GM23248 (cell line): ENCODE measurements at regions not wholly inside any gene's neighbourhood (a gene's known extent, or its start where the extent isn't known, plus 50 kb on each side); places are given as distances from the start of the nearest gene placed in this dataset. TPM values are rescaled to one million over a fixed set of nuclear protein-coding genes. Genes with fewer than 3 reads are reported as not detected.

ENCODE experiments used
- DNase-seq: peaks from one replicate; pipeline ENCODE4 v3.0.0-alpha.2; 2015
- H2AFZ ChIP-seq: fragments of 200-600 bp; sonication (generic); 2 replicates; pipeline ENCODE4 v1.6.1; 2016; ENCODE audit warnings: antibody characterized with exemption
- H3F3A ChIP-seq: fragments of 200-600 bp; sonication (generic); 2 replicates; pipeline ENCODE4 v1.6.1; 2016; ENCODE audit warnings: mild to moderate bottlenecking, antibody characterized with exemption, mixed run types; ENCODE audit not compliant: insufficient read depth
- H3K27ac ChIP-seq: fragments of 200-600 bp; sonication (generic); 2 replicates; pipeline ENCODE4 v1.5.1; 2016; ENCODE audit warnings: mild to moderate bottlenecking
- H3K27me3 ChIP-seq: fragments of 200-600 bp; sonication (generic); replicated peaks from 2 replicates; pipeline ENCODE4 v1.6.1; 2016; ENCODE audit warnings: mild to moderate bottlenecking; ENCODE audit not compliant: insufficient read depth
- H3K36me3 ChIP-seq: fragments of 200-600 bp; sonication (generic); 2 replicates; pipeline ENCODE4 v1.6.1; 2016; ENCODE audit warnings: low read depth, mild to moderate bottlenecking
- H3K4me1 ChIP-seq: fragments of 200-600 bp; sonication (generic); 2 replicates; pipeline ENCODE4 v1.6.1; 2016; ENCODE audit warnings: mild to moderate bottlenecking; ENCODE audit not compliant: insufficient read depth
- H3K4me2 ChIP-seq: fragments of 200-600 bp; sonication (generic); one replicate; pipeline ENCODE4 v1.6.1; 2016; ENCODE audit warnings: mild to moderate bottlenecking; ENCODE audit not compliant: unreplicated experiment
- H3K4me3 ChIP-seq: fragments of 200-600 bp; sonication (generic); 2 replicates; pipeline ENCODE4 v1.5.1; 2016; ENCODE audit warnings: mild to moderate bottlenecking
- H3K79me2 ChIP-seq: fragments of 200-600 bp; sonication (generic); 2 replicates; pipeline ENCODE4 v1.6.1; 2016; ENCODE audit warnings: mild to moderate bottlenecking; ENCODE audit not compliant: insufficient read depth
- H3K9ac ChIP-seq: fragments of 200-600 bp; sonication (generic); 2 replicates; pipeline ENCODE4 v1.6.1; 2016; ENCODE audit warnings: mild to moderate bottlenecking
- H3K9me2 ChIP-seq: fragments of 200-600 bp; sonication (generic); 2 replicates; pipeline ENCODE4 v1.6.1; 2016; ENCODE audit warnings: mixed run types, mild to moderate bottlenecking, moderate library complexity; ENCODE audit not compliant: insufficient read depth
- H3K9me3 ChIP-seq: fragments of 200-600 bp; sonication (generic); one replicate; pipeline ENCODE4 v1.6.1; 2017; ENCODE audit warnings: low read depth
- H4K20me1 ChIP-seq: fragments of 200-600 bp; sonication (generic); 2 replicates; pipeline ENCODE4 v1.6.0; 2016; ENCODE audit not compliant: insufficient read depth
- EZH2 ChIP-seq: fragments of 200-600 bp; sonication (generic); IDR thresholded peaks from 2 replicates; pipeline ENCODE4 v1.6.1; 2018; ENCODE audit warnings: antibody characterized with exemption, mild to moderate bottlenecking; ENCODE audit not compliant: insufficient read depth, poor library complexity, severe bottlenecking
- EZH2phosphoT487 ChIP-seq: fragments of 200-600 bp; sonication (generic); IDR thresholded peaks from 2 replicates; pipeline ENCODE4 v1.6.1; 2018; ENCODE audit warnings: antibody characterized with exemption, moderate library complexity, mild to moderate bottlenecking, low read depth; ENCODE audit not compliant: insufficient read depth
- WGBS, 2 experiments: methylation state at CpG; one replicate each; pipeline ENCODE4 v1.1.6; 2015 to 2017; ENCODE audit warnings: low lambda C conversion rate in 2 of 2, low coverage in 1 of 2; ENCODE audit errors: missing lambda C conversion rate in 2 of 2; 5-methylcytosine and 5-hydroxymethylcytosine counted together
- in situ Hi-C: fragments of 300-500 bp; cut with MboI; formaldehyde crosslinking; loops from 2 replicates; pipeline ENCODE4 v1.15.0; 2020
- small RNA-seq: library from RNA; depleted of rRNA; stranded (forward); fragments of <200 nt; gene quantifications from one replicate; pipeline ENCODE3, GENCODE V24; 2014; ENCODE audit warnings: low read depth, low replicate concordance

GRCh38 chr5:67246546-67247268, 50.1 kb upstream of the CD180 start:
- H3K79me2 ChIP-seq = no peaks in the 10 kb centered on the region
- H3K27me3 ChIP-seq = no peaks in the 10 kb centered on the region
- no peak overlapping the region for H3K4me2 ChIP-seq
- no peak for TF ChIP-seq EZH2
- TF ChIP-seq EZH2phosphoT487 = no peak
- no peaks in the 10 kb centered on the region for H3K9me3 ChIP-seq
- no peaks in the 10 kb centered on the region for H4K20me1 ChIP-seq
- H3F3A ChIP-seq = no peaks in the 10 kb centered on the region
- no peak overlapping the region for H3K27ac ChIP-seq
- 73 to 74% methylated on average over 5 of the region's 5 CpGs for WGBS, 2 experiments
- no peaks in the 10 kb centered on the region for H3K4me1 ChIP-seq
- no peak overlapping the region for H3K4me3 ChIP-seq
- in situ Hi-C loops = loop anchor here (10.0 kb wide), 1 partner anchor 1008 kb away; no protein-coding TSS in a partner anchor
- H3K9me2 ChIP-seq = no peaks in the 10 kb centered on the region
- no peak overlapping the region for H2AFZ ChIP-seq
- no peak overlapping the region for H3K9ac ChIP-seq
- no peak for DNase-seq
- no peaks in the 10 kb centered on the region for H3K36me3 ChIP-seq

Small RNAs in the stretch of these regions (small RNA-seq; reads per million reads assigned to genes)
- gene AC024581.2 = not detected
- not detected for gene RNU6-1232P
